Kidney epithelial cell (primary cell): ENCODE measurements at regions not wholly inside any gene's neighbourhood (a gene's known extent, or its start where the extent isn't known, plus 50 kb on each side); places are given as distances from the start of the nearest gene placed in this dataset.
"Not testable (repeated sequence)": the region's sequence is repeated elsewhere in the genome, so short reads cannot be mapped to it uniquely, and the experiment has no call there.

Source experiments
- DNase-seq: peaks from one replicate; pipeline ENCODE4 v3.0.0-alpha.2; 2010; ENCODE audit warnings: low read depth
- H3K27me3 ChIP-seq: 2 replicates; pipeline ENCODE4 v1.6.0; 2011; ENCODE audit warnings: low read length; ENCODE audit not compliant: control insufficient read depth, insufficient read depth
- H3K36me3 ChIP-seq: 2 replicates; pipeline ENCODE4 v1.5.1; 2011; ENCODE audit warnings: low read length; ENCODE audit not compliant: control insufficient read depth, insufficient read depth
- H3K4me3 ChIP-seq: 2 replicates; pipeline ENCODE4 v1.5.1; 2011; ENCODE audit warnings: low read depth, mild to moderate bottlenecking, control low read depth, low read length
- TF ChIP-seq, protein P1 (sequence below): IDR thresholded peaks from 2 replicates; pipeline ENCODE4 v1.5.1; 2011; ENCODE audit warnings: mild to moderate bottlenecking, moderate library complexity, low read length, control low read depth, inconsistent platforms; ENCODE audit not compliant: insufficient read depth, poor library complexity, severe bottlenecking

DNA sequence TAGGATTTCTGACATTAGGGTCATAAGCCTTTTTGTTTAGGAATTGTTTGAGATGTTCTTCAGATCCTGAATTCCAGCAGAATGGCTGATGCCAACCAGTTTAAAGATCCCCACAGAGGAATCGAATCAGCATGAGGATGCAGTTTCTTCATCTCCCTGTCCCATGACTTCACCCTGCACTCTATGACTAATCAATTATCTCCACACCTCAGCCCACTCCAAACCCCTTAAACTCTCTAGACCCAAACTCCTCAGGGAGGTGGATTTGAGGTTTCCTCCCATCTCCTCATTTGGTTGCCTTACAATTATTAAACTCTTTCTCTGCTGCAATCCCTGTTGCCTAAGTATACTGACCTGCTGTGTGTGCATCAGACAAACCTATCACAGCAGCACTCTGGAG, 86.5 kb upstream of the CRY1 start:
- H3K4me3 ChIP-seq: no peak overlapping the region
- H3K27me3 ChIP-seq: no peaks in the 10 kb centered on the region
- H3K36me3 ChIP-seq: no peaks in the 10 kb centered on the region
- TF ChIP-seq, protein P1, sequence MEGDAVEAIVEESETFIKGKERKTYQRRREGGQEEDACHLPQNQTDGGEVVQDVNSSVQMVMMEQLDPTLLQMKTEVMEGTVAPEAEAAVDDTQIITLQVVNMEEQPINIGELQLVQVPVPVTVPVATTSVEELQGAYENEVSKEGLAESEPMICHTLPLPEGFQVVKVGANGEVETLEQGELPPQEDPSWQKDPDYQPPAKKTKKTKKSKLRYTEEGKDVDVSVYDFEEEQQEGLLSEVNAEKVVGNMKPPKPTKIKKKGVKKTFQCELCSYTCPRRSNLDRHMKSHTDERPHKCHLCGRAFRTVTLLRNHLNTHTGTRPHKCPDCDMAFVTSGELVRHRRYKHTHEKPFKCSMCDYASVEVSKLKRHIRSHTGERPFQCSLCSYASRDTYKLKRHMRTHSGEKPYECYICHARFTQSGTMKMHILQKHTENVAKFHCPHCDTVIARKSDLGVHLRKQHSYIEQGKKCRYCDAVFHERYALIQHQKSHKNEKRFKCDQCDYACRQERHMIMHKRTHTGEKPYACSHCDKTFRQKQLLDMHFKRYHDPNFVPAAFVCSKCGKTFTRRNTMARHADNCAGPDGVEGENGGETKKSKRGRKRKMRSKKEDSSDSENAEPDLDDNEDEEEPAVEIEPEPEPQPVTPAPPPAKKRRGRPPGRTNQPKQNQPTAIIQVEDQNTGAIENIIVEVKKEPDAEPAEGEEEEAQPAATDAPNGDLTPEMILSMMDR: no peak
- DNase-seq: no peak

DNA sequence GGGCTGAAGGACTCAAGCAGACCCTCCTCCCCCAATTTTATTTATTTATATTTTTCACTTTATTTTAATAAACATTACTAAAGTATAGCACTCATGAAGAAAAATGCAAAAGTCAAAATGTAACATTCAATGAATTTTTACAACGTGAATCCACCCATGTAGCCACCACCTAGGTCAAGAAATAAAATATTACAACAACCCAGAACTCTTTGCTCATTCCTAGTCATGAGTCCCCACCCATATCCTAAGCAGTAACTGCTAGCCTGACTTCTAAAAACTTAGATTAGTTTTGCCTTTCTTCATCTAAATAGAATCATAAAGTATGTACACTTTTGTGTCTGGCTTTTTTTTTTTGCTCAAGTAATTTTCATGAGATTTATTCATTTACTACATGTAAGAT, 86.9 kb upstream of the CRY1 start:
- no peak for DNase-seq
- Histone ChIP-seq H3K36me3 (no peaks in the 10 kb centered on the region), H3K27me3 (no peaks in the 10 kb centered on the region), H3K4me3 (no peak overlapping the region)
- TF ChIP-seq, protein P1: no peak

DNA sequence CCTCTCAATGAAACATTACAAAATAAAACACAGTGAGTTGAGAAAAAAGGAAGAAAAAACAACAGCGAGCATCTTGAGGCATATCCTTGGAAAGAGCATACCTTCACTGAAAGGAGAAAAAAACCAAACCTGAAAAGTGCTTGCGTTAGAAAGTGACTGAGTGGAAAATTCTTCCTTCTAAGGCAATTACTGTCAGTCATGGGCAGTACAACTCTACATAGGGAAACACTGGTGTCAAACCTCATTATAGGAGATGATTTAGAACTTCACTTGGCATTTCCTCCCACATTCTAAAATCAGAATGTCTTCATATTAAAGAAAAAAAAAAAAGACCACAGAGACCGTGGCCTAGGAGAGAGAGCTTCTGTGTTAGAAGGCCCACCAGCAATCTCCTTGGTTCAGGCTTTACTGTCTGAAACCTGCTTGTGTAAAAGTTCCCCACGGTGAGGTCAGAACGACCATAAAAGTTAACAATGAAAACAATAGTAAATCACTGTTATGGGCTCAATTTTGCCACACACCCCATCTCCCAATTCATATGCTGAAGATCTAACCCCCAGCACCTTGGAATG, 91.1 kb upstream of the CRY1 start:
- DNase-seq: no peak
- TF ChIP-seq, protein P1: no peak
- Histone ChIP-seq H3K4me3 (no peak overlapping the region), H3K27me3 (no peaks in the 10 kb centered on the region), H3K36me3 (no peaks in the 10 kb centered on the region)

DNA sequence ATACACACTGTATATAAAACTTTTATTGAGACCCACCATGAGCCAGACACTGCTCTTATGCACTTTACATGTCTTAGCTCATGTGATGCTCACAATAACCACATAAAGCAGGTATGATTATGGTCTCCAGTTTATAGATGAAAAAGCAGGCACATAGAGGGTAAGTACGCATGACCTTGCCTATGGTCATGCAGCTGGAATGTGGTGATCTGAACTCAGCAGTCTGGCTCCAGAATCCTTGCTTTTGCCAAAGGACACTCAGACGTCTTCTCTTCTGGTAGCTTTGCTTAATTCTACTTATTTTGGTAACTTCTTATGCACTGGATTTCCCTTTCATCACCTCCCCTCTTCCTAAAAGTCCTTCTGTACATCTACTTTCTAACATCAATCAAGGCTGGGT, 103.3 kb upstream of the CRY1 start:
- DNase-seq: no peak
- H3K4me3 ChIP-seq: no peak overlapping the region
- H3K36me3 ChIP-seq: no peaks in the 10 kb centered on the region
- H3K27me3 ChIP-seq: no peaks in the 10 kb centered on the region
- TF ChIP-seq, protein P1: no peak

DNA sequence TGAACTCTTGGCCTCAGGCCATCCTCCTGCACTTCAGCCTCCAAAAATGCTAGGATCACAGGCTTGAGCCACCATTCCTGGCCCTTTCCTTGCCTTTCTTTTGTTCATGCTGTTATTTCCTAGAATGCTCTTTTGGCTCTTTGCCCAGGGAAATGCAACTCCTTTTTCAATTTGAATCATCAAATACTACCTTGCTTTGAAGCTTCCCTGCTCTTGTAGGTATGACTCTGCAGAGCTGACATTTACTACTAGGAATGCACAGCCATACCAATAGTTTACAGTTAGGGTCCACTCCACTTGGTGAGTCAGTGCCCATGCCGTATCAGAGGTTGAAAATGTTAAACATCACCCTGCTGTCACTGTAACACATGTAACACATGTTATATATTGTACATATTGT, 107.0 kb upstream of the CRY1 start:
- no peaks in the 10 kb centered on the region for H3K36me3 ChIP-seq
- TF ChIP-seq, protein P1: no peak

DNA sequence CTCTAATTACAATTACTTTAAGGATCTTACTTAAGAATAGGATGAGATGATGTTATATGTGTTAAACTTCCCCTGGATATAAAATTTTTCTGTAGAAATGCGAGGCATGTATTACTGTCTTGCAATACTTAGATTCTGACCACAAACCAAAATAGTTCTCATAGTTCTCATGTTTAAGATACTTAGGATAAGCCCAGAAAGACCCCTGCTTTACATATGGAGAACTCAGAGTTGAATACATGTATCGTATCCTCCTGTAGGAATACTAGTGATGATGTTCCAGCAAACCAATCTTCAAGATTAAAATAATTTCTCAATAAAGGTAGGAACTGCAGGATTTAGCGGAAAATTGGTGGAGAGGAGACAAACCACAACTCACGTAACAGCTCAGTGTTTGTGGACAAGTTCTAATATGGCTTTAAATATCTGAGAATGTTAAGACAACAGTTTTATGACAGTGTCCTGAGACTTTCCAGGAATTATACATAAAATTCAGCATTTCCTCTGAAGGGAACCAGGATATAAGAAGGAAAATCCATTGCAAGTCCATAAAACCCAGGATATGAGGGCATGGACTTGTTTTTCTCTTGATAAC, 114.7 kb upstream of the CRY1 start:
- TF ChIP-seq, protein P1: no peak
- Histone ChIP-seq H3K27me3 (no peaks in the 10 kb centered on the region), H3K4me3 (no peak overlapping the region), H3K36me3 (no peaks in the 10 kb centered on the region)
- no peak for DNase-seq

More for the DNA sequence above, 107.0 kb upstream of the CRY1 start:
- no peaks in the 10 kb centered on the region for H3K27me3 ChIP-seq
- H3K4me3 ChIP-seq: no peak overlapping the region
- DNase-seq: peak; percentile 85

DNA sequence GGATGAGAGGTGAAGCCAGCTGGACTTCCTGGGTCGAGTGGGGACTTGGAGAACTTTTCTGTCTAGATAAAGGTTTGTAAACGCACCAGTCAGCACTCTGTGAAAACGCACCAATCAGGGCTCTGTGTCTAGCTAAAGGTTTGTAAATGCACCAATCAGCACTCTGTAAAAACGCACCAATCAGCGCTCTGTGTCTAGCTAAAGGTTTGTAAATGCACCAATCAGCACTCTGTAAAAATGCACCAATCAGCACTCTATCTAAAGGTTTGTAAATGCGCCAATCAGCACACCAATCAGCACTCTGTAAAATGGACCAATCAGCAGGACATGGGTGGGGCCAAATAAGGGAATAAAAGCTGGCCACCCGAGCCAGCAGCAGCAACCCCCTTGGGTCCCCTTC, 116.4 kb upstream of the CRY1 start:
- H3K36me3 ChIP-seq, H3K27me3 ChIP-seq, H3K4me3 ChIP-seq, DNase-seq: not testable (repeated sequence)

DNA sequence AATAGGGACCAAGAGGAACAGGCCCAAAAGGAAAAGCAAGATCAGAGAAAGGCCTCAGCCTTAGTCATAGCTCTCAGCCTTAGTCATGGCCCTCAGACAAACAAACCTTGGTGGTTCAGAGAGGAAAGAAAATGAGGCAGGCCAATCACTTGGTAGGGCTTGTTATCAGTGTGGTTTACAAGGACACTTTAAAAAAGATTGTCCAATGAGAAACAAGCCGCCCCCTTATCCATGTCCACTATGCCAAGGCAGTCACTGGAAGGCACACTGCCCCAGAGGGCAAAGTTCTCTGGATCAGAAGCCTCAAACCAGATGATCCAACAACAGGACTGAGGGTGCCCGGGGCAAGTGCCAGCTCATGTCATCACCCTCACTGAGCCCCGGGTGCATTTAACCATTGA, 121.0 kb upstream of the CRY1 start:
- H3K27me3 ChIP-seq, DNase-seq, H3K4me3 ChIP-seq, H3K36me3 ChIP-seq: not testable (repeated sequence)
